ENCODE measurements at regions not wholly inside any gene's neighbourhood (a gene's known extent, or its start where the extent isn't known, plus 50 kb on each side); places are given as distances from the start of the nearest gene placed in this dataset.

DNA sequence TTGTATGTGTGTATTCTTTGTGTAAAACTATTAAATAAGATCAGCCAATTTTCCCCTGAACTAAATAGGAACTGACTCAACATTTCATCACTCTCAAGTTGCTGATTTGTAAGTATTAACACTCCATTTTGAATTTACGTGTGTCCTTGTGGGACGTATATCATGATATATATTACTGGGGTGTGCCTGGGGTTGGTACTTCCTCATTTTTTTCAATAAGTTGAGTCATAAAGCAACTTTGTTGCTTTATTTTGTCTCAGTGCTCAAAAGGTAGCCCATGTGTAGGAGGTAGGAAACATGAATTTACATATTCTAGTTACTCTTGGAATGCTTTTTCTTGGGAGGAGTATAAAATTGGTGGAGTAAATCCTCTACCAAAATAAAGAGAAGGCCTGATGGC lies 193.9 kb upstream of the RAG2 start:
- no peak for TF ChIP-seq ZFP36 (IDR thresholded peaks at IDR 0.05; ENCODE audit: borderline replicate concordance, partially characterized antibody)
- no peak for TF ChIP-seq POLR2A (IDR thresholded peaks at IDR 0.05; ENCODE audit: low read length)
- TF ChIP-seq TP53 (CRISPR knock-in tag; IDR thresholded peaks at IDR 0.05) = no peak
- no peak for TF ChIP-seq POLR2AphosphoS2 (conservative IDR thresholded peaks at IDR 0.05; ENCODE audit: low read length)
